ENCODE measurements at regions not wholly inside any gene's neighbourhood (a gene's known extent, or its start where the extent isn't known, plus 50 kb on each side); places are given as distances from the start of the nearest gene placed in this dataset.

GRCh38 chr4:126820631-126821030 lies 812.1 kb upstream of the INTU start:
- ATAC-seq (replicated peaks), result no peak
- Mint-ChIP-seq H3K36me3 (no peaks in the 10 kb centered on the region), H3K4me3 (no peak overlapping the region), H3K27me3 (no peaks in the 10 kb centered on the region), H3K9me3 (peaks cover 0 to 7% of the 10 kb centered on the region in 2 donors), H3K4me1 (no peaks in the 10 kb centered on the region), H3K27ac (no peak overlapping the region)
- no peak for DNase-seq

GRCh38 chr4:126821152-126821551 lies 811.6 kb upstream of the INTU start:
- DNase-seq (no peak), ATAC-seq (replicated peaks) (no peak)
- H3K36me3 Mint-ChIP-seq, result no peaks in the 10 kb centered on the region
- H3K9me3 Mint-ChIP-seq, result peaks cover 0 to 5% of the 10 kb centered on the region in 2 donors
- H3K27me3 Mint-ChIP-seq, result no peaks in the 10 kb centered on the region
- H3K4me1 Mint-ChIP-seq, result no peaks in the 10 kb centered on the region
- H3K4me3 Mint-ChIP-seq, result no peak overlapping the region
- H3K27ac Mint-ChIP-seq, result no peak overlapping the region

GRCh38 chr4:126825083-126825482 lies 807.7 kb upstream of the INTU start:
- H3K36me3 Mint-ChIP-seq, result no peaks in the 10 kb centered on the region
- H3K27me3 Mint-ChIP-seq, result no peaks in the 10 kb centered on the region
- no peak overlapping the region for H3K4me3 Mint-ChIP-seq
- H3K27ac Mint-ChIP-seq, result no peak overlapping the region
- H3K4me1 Mint-ChIP-seq, result no peaks in the 10 kb centered on the region
- ATAC-seq (replicated peaks) (no peak), DNase-seq (no peak)
- H3K9me3 Mint-ChIP-seq, result peaks cover 2 to 3% of the 10 kb centered on the region in 2 donors

- ATAC-seq (replicated peaks) (no peak), DNase-seq (no peak)
- Mint-ChIP-seq H3K9me3 (peaks cover 8 to 11% of the 10 kb centered on the region in 2 donors), H3K36me3 (no peaks in the 10 kb centered on the region), H3K27me3 (no peaks in the 10 kb centered on the region), H3K4me3 (no peak overlapping the region), H3K4me1 (no peaks in the 10 kb centered on the region), H3K27ac (no peak overlapping the region)
Observed at GRCh38 chr4:126827669-126828068, 805.1 kb upstream of the INTU start.

- Mint-ChIP-seq H3K4me3 (no peak overlapping the region), H3K27me3 (no peaks in the 10 kb centered on the region)
Observed at GRCh38 chr4:126834854-126835253, 797.9 kb upstream of the INTU start.

GRCh38 chr4:126838941-126839679 lies 793.6 kb upstream of the INTU start:
- Mint-ChIP-seq H3K36me3 (no peaks in the 10 kb centered on the region), H3K9me3 (peaks cover 11 to 13% of the 10 kb centered on the region in 2 donors), H3K4me3 (no peak overlapping the region), H3K27me3 (no peaks in the 10 kb centered on the region), H3K27ac (no peak overlapping the region), H3K4me1 (no peaks in the 10 kb centered on the region)
- DNase-seq, result no peak
- no peak for ATAC-seq (replicated peaks)

More at GRCh38 chr4:126834854-126835253, 797.9 kb upstream of the INTU start:
- H3K9me3 Mint-ChIP-seq, result peaks cover 21 to 30% of the 10 kb centered on the region in 2 donors
- ATAC-seq (replicated peaks) (no peak), DNase-seq (no peak)
- H3K27ac Mint-ChIP-seq, result no peak overlapping the region
- no peaks in the 10 kb centered on the region for H3K36me3 Mint-ChIP-seq
- no peaks in the 10 kb centered on the region for H3K4me1 Mint-ChIP-seq

- H3K4me1 Mint-ChIP-seq, result no peaks in the 10 kb centered on the region
- no peak overlapping the region for H3K4me3 Mint-ChIP-seq
- peaks cover 3 to 4% of the 10 kb centered on the region in 2 donors for H3K9me3 Mint-ChIP-seq
- no peak for ATAC-seq (replicated peaks)
- no peaks in the 10 kb centered on the region for H3K36me3 Mint-ChIP-seq
- DNase-seq, result no peak
- H3K27ac Mint-ChIP-seq, result no peak overlapping the region
- H3K27me3 Mint-ChIP-seq, result no peaks in the 10 kb centered on the region
Observed at GRCh38 chr4:126843492-126844067, 789.2 kb upstream of the INTU start.

GRCh38 chr4:126850286-126850685 lies 782.5 kb upstream of the INTU start:
- Mint-ChIP-seq H3K27me3 (no peaks in the 10 kb centered on the region), H3K27ac (no peak overlapping the region), H3K4me1 (no peaks in the 10 kb centered on the region), H3K36me3 (no peaks in the 10 kb centered on the region), H3K4me3 (no peak overlapping the region), H3K9me3 (peaks cover 0 to 4% of the 10 kb centered on the region in 2 donors)
- ATAC-seq (replicated peaks) (no peak), DNase-seq (no peak)

GRCh38 chr4:126851391-126851790 lies 781.4 kb upstream of the INTU start:
- Mint-ChIP-seq H3K27me3 (no peaks in the 10 kb centered on the region), H3K36me3 (no peaks in the 10 kb centered on the region), H3K27ac (no peak overlapping the region), H3K4me3 (no peak overlapping the region), H3K4me1 (no peaks in the 10 kb centered on the region), H3K9me3 (peaks cover 0 to 4% of the 10 kb centered on the region in 2 donors)
- ATAC-seq (replicated peaks) (no peak), DNase-seq (no peak)

GRCh38 chr4:126853715-126854114 lies 779.0 kb upstream of the INTU start:
- no peak overlapping the region for H3K4me3 Mint-ChIP-seq
- no peak overlapping the region for H3K27ac Mint-ChIP-seq
- no peaks in the 10 kb centered on the region for H3K4me1 Mint-ChIP-seq
- peaks cover 0 to 4% of the 10 kb centered on the region in 2 donors for H3K9me3 Mint-ChIP-seq
- H3K36me3 Mint-ChIP-seq, result no peaks in the 10 kb centered on the region
- DNase-seq (no peak), ATAC-seq (replicated peaks) (no peak)
- H3K27me3 Mint-ChIP-seq, result no peaks in the 10 kb centered on the region

GRCh38 chr4:126856906-126857305 lies 775.9 kb upstream of the INTU start:
- H3K27ac Mint-ChIP-seq, result no peak overlapping the region
- H3K4me3 Mint-ChIP-seq, result no peak overlapping the region
- ATAC-seq (replicated peaks) (no peak), DNase-seq (no peak)
- no peaks in the 10 kb centered on the region for H3K4me1 Mint-ChIP-seq
- peaks cover 0 to 2% of the 10 kb centered on the region in 2 donors for H3K9me3 Mint-ChIP-seq
- H3K36me3 Mint-ChIP-seq, result no peaks in the 10 kb centered on the region
- no peaks in the 10 kb centered on the region for H3K27me3 Mint-ChIP-seq

GRCh38 chr4:126859314-126859713 lies 773.4 kb upstream of the INTU start:
- Mint-ChIP-seq H3K4me1 (no peaks in the 10 kb centered on the region), H3K27ac (no peak overlapping the region), H3K36me3 (no peaks in the 10 kb centered on the region), H3K9me3 (peaks cover 0 to 8% of the 10 kb centered on the region in 2 donors), H3K27me3 (no peaks in the 10 kb centered on the region), H3K4me3 (no peak overlapping the region)
- DNase-seq (no peak), ATAC-seq (replicated peaks) (no peak)

GRCh38 chr4:126859872-126860271 lies 772.9 kb upstream of the INTU start:
- Mint-ChIP-seq H3K4me3 (no peak overlapping the region), H3K27ac (no peak overlapping the region), H3K9me3 (peaks cover 3 to 11% of the 10 kb centered on the region in 2 donors), H3K4me1 (no peaks in the 10 kb centered on the region), H3K27me3 (no peaks in the 10 kb centered on the region), H3K36me3 (no peaks in the 10 kb centered on the region)
- DNase-seq (no peak), ATAC-seq (replicated peaks) (no peak)

- H3K9me3 Mint-ChIP-seq, result peaks cover 3 to 11% of the 10 kb centered on the region in 2 donors
- no peaks in the 10 kb centered on the region for H3K4me1 Mint-ChIP-seq
- no peaks in the 10 kb centered on the region for H3K27me3 Mint-ChIP-seq
Observed at GRCh38 chr4:126860308-126860707, 772.4 kb upstream of the INTU start.

GRCh38 chr4:126869967-126870366 lies 762.8 kb upstream of the INTU start:
- H3K36me3 Mint-ChIP-seq, result no peaks in the 10 kb centered on the region
- no peak overlapping the region for H3K27ac Mint-ChIP-seq
- H3K4me3 Mint-ChIP-seq, result no peak overlapping the region
- H3K27me3 Mint-ChIP-seq, result no peaks in the 10 kb centered on the region
- H3K9me3 Mint-ChIP-seq, result peaks cover 19 to 20% of the 10 kb centered on the region in 2 donors
- ATAC-seq (replicated peaks) (no peak), DNase-seq (no peak)
- no peaks in the 10 kb centered on the region for H3K4me1 Mint-ChIP-seq

More at GRCh38 chr4:126860308-126860707, 772.4 kb upstream of the INTU start:
- H3K27ac Mint-ChIP-seq, result no peak overlapping the region
- ATAC-seq (replicated peaks) (no peak), DNase-seq (no peak)
- H3K36me3 Mint-ChIP-seq, result no peaks in the 10 kb centered on the region
- no peak overlapping the region for H3K4me3 Mint-ChIP-seq
